Panc1 (cell line): ENCODE measurements at regions not wholly inside any gene's neighbourhood (a gene's known extent, or its start where the extent isn't known, plus 50 kb on each side); places are given as distances from the start of the nearest gene placed in this dataset.

Source experiments
- ATAC-seq: fragments of 200-7000 bp; cut with Tn5 transposase; 2 replicates; pipeline ENCODE4 v1.9.1; 2020; ENCODE audit warnings: mild to moderate bottlenecking, moderate library complexity
- BruUV-seq: library from RNA; stranded (reverse); fragments of 400-500 nt; replicated peaks from 2 replicates; lab custom pipeline; 2021; lab: Mats Ljungman, UMichigan
- CTCF ChIA-PET: fragments of 300-600 bp; sonication (Branson Sonifier 250); formaldehyde crosslinking; loops from one replicate; lab custom pipeline; 2022; ENCODE audit warnings: antibody characterized with exemption; lab: Charles Lee
- POLR2A ChIA-PET: fragments of 300-600 bp; sonication (Branson Sonifier 250); formaldehyde crosslinking; loops from one replicate; lab custom pipeline; 2022; ENCODE audit warnings: antibody characterized with exemption; lab: Charles Lee
- DNase-seq: peaks from one replicate; pipeline ENCODE4 v3.0.0-alpha.2; 2010; ENCODE audit warnings: low read depth, low spot score
- H3K27ac ChIP-seq: 2 replicates; pipeline ENCODE4 v1.5.1; 2011; ENCODE audit warnings: mild to moderate bottlenecking, low read length, inconsistent platforms
- H3K27me3 ChIP-seq: fragments of 200-500 bp; sonication (Bioruptor generic); 2 replicates; pipeline ENCODE4 v1.6.0; 2014; ENCODE audit warnings: low read length, inconsistent platforms; ENCODE audit not compliant: control insufficient read depth, insufficient read depth
- H3K36me3 ChIP-seq: fragments of 200-500 bp; sonication (Bioruptor generic); 2 replicates; pipeline ENCODE4 v1.5.1; 2014; ENCODE audit warnings: inconsistent platforms, mild to moderate bottlenecking, low read length, moderate library complexity; ENCODE audit not compliant: control insufficient read depth, insufficient read depth
- H3K4me1 ChIP-seq: 2 replicates; pipeline ENCODE4 v1.5.1; 2011; ENCODE audit warnings: inconsistent platforms, mild to moderate bottlenecking, low read length, moderate library complexity; ENCODE audit not compliant: control insufficient read depth, insufficient read depth
- H3K4me3 ChIP-seq, 2 experiments: 2 replicates each; pipeline ENCODE4 v1.5.1; 2011 to 2012; ENCODE audit warnings: low read depth in 2 of 2, low read length in 2 of 2, mild to moderate bottlenecking in 2 of 2, inconsistent platforms in 1 of 2, moderate library complexity in 1 of 2
- H3K9me3 ChIP-seq: fragments of 200-500 bp; sonication (Bioruptor generic); 2 replicates; pipeline ENCODE4 v1.5.1; 2014; ENCODE audit warnings: low read depth, mild to moderate bottlenecking, inconsistent platforms, low read length, moderate library complexity; ENCODE audit not compliant: control insufficient read depth, insufficient read depth
- POLR2AphosphoS5 ChIP-seq: IDR thresholded peaks from 2 replicates; pipeline ENCODE4 v1.6.1; 2012; ENCODE audit warnings: mild to moderate bottlenecking, low read depth, low read length, moderate library complexity
- SIN3A ChIP-seq: IDR thresholded peaks from 2 replicates; pipeline ENCODE4 v1.6.1; 2012; ENCODE audit warnings: low read depth, mild to moderate bottlenecking, low read length, moderate library complexity, borderline replicate concordance; ENCODE audit not compliant: insufficient read depth
- TCF7L2 ChIP-seq: IDR thresholded peaks from 2 replicates; pipeline ENCODE4 v1.6.1; 2011; ENCODE audit warnings: mild to moderate bottlenecking, low read depth, low read length, inconsistent platforms
- in situ Hi-C: cut with HindIII; loops from 2 replicates; pipeline ENCODE4 v1.10.0; 2016; ENCODE audit warnings: low sequenced_read_pairs, low pct_unique_long_range_greater_than_20kb
- intact Hi-C: fragments of 100-400 bp; cut with micrococcal nuclease; formaldehyde crosslinking; loops from one replicate; pipeline ENCODE4 v1.10.0; 2022; ENCODE audit not compliant: unreplicated experiment
- TF ChIP-seq, protein P1 (sequence below): fragments of 450-650 bp; IDR thresholded peaks from 2 replicates; pipeline ENCODE4 v1.5.1; 2017; ENCODE audit warnings: mild to moderate bottlenecking
- TF ChIP-seq, protein P2 (sequence below), 2 experiments: IDR thresholded peaks; 2 replicates each; pipeline ENCODE4 v1.6.1; 2011 to 2012; ENCODE audit warnings: low read depth in 2 of 2, control low read depth in 1 of 2, low read length in 1 of 2, mild to moderate bottlenecking in 1 of 2, moderate library complexity in 1 of 2; ENCODE audit not compliant: insufficient read depth in 1 of 2

DNA sequence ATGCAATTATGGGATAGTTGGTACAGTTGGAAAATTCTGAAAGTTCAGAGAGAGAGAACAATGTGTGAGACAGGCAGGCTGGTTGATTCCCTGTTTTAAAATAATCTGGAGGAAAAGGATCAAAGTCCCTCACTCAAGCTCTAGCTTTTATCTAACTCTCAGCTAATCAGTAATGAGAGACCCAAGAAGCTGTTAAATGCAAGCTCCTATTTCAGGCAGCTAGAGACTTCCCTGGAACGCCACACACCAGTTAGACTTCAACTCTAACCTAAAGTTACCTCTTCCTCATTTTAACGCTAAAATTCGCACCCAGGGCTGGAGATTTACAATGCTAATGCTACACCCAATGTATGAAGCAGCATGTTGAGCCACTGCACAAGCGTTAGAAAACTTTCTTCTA is 243.1 kb downstream of the EN1 start:
- Histone ChIP-seq H3K4me1 (no peaks in the 10 kb centered on the region), H3K27ac (no peak overlapping the region), H3K36me3 (no peaks in the 10 kb centered on the region), H3K4me3 (no peak overlapping the region), H3K9me3 (no peaks in the 10 kb centered on the region), H3K27me3 (peaks cover 3% of the 10 kb centered on the region; the same call in 1 of the 2 replicates)
- DNase-seq (no peak), ATAC-seq (no peak)
- ChIA-PET CTCF (no interaction called here), POLR2A (no interaction called here)
- no TSS peak for BruUV-seq
- intact Hi-C loops (no loop called here), in situ Hi-C loops (no loop called here)
- TF ChIP-seq, protein P1, sequence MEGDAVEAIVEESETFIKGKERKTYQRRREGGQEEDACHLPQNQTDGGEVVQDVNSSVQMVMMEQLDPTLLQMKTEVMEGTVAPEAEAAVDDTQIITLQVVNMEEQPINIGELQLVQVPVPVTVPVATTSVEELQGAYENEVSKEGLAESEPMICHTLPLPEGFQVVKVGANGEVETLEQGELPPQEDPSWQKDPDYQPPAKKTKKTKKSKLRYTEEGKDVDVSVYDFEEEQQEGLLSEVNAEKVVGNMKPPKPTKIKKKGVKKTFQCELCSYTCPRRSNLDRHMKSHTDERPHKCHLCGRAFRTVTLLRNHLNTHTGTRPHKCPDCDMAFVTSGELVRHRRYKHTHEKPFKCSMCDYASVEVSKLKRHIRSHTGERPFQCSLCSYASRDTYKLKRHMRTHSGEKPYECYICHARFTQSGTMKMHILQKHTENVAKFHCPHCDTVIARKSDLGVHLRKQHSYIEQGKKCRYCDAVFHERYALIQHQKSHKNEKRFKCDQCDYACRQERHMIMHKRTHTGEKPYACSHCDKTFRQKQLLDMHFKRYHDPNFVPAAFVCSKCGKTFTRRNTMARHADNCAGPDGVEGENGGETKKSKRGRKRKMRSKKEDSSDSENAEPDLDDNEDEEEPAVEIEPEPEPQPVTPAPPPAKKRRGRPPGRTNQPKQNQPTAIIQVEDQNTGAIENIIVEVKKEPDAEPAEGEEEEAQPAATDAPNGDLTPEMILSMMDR = no peak
- TF ChIP-seq, protein P2, sequence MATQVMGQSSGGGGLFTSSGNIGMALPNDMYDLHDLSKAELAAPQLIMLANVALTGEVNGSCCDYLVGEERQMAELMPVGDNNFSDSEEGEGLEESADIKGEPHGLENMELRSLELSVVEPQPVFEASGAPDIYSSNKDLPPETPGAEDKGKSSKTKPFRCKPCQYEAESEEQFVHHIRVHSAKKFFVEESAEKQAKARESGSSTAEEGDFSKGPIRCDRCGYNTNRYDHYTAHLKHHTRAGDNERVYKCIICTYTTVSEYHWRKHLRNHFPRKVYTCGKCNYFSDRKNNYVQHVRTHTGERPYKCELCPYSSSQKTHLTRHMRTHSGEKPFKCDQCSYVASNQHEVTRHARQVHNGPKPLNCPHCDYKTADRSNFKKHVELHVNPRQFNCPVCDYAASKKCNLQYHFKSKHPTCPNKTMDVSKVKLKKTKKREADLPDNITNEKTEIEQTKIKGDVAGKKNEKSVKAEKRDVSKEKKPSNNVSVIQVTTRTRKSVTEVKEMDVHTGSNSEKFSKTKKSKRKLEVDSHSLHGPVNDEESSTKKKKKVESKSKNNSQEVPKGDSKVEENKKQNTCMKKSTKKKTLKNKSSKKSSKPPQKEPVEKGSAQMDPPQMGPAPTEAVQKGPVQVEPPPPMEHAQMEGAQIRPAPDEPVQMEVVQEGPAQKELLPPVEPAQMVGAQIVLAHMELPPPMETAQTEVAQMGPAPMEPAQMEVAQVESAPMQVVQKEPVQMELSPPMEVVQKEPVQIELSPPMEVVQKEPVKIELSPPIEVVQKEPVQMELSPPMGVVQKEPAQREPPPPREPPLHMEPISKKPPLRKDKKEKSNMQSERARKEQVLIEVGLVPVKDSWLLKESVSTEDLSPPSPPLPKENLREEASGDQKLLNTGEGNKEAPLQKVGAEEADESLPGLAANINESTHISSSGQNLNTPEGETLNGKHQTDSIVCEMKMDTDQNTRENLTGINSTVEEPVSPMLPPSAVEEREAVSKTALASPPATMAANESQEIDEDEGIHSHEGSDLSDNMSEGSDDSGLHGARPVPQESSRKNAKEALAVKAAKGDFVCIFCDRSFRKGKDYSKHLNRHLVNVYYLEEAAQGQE (IDR thresholded peaks at IDR 0.05; ENCODE audit: insufficient read depth in 1 of 2, low read depth in 2 of 2, low read length in 1 of 2) = no peak
- TF ChIP-seq TCF7L2 = no peak
- no peak for TF ChIP-seq POLR2AphosphoS5
- no peak for TF ChIP-seq SIN3A

- no TSS peak for BruUV-seq
- in situ Hi-C loops = no loop called here
These were observed 248.3 kb downstream of the EN1 start for GRCh38 chr2:118599141-118599540.

More at GRCh38 chr2:118599141-118599540, 248.3 kb downstream of the EN1 start:
- Histone ChIP-seq H3K9me3 (no peaks in the 10 kb centered on the region), H3K4me3 (no peak overlapping the region), H3K36me3 (no peaks in the 10 kb centered on the region), H3K4me1 (no peaks in the 10 kb centered on the region), H3K27ac (no peak overlapping the region), H3K27me3 (no peaks in the 10 kb centered on the region)
- ChIA-PET POLR2A (no interaction called here), CTCF (no interaction called here)
- ATAC-seq (no peak), DNase-seq (no peak)
- TF ChIP-seq TCF7L2 (no peak), POLR2AphosphoS5 (no peak), SIN3A (no peak)
- TF ChIP-seq, protein P2 (IDR thresholded peaks at IDR 0.05; ENCODE audit: insufficient read depth in 1 of 2, low read depth in 2 of 2, low read length in 1 of 2) = no peak
- TF ChIP-seq, protein P1 = no peak
- intact Hi-C loops = no loop called here
